CD8-positive, alpha-beta memory T cell (primary cell): ENCODE measurements at regions not wholly inside any gene's neighbourhood (a gene's known extent, or its start where the extent isn't known, plus 50 kb on each side); places are given as distances from the start of the nearest gene placed in this dataset.
"Not testable (repeated sequence)": the region's sequence is repeated elsewhere in the genome, so short reads cannot be mapped to it uniquely, and the experiment has no call there.

Source experiments
- CTCF ChIA-PET: fragments of 350-600 bp; sonication (Branson Sonifier 250); formaldehyde crosslinking; loops from one replicate; lab custom pipeline; 2021; ENCODE audit warnings: antibody characterized with exemption; lab: Charles Lee
- POLR2A ChIA-PET: fragments of 350-600 bp; sonication (Branson Sonifier 250); formaldehyde crosslinking; loops from one replicate; lab custom pipeline; 2021; ENCODE audit warnings: antibody characterized with exemption; lab: Charles Lee
- DNase-seq, 5 donors: peaks; one replicate each; pipeline versions ENCODE4 v3.0.0 to v3.0.0-alpha.2; 2020 to 2022; ENCODE audit warnings: mixed read lengths in 1 of 5
- H3K27ac ChIP-seq: one replicate; pipeline ENCODE4 v1.7.0; 2013; ENCODE audit warnings: low read depth, mild to moderate bottlenecking, low read length, moderate library complexity
- H3K27me3 ChIP-seq: 2 replicates; pipeline ENCODE4 v1.7.0; 2013; ENCODE audit warnings: low read length, mild to moderate bottlenecking; ENCODE audit not compliant: insufficient read depth, poor library complexity, severe bottlenecking
- H3K36me3 ChIP-seq: 2 replicates; pipeline ENCODE4 v1.7.0; 2013; ENCODE audit warnings: mild to moderate bottlenecking, low read length, moderate library complexity; ENCODE audit not compliant: insufficient read depth
- H3K4me1 ChIP-seq: 2 replicates; pipeline ENCODE4 v1.7.0; 2013; ENCODE audit warnings: mild to moderate bottlenecking, low read length, moderate library complexity; ENCODE audit not compliant: insufficient read depth
- H3K4me3 ChIP-seq: 2 replicates; pipeline ENCODE4 v1.7.0; 2013; ENCODE audit warnings: mild to moderate bottlenecking, low read length
- H3K9me3 ChIP-seq: 2 replicates; pipeline ENCODE4 v1.7.0; 2013; ENCODE audit warnings: mild to moderate bottlenecking, low read length
- H3K27ac Mint-ChIP-seq, 8 donors: one replicate each; pipeline ENCODE4 v1.8.0; 2020 to 2021; ENCODE audit warnings: mixed read lengths in 8 of 8, mild to moderate bottlenecking in 6 of 8, inconsistent platforms in 3 of 8, moderate library complexity in 3 of 8
- H3K27me3 Mint-ChIP-seq, 2 donors: one replicate each; pipeline ENCODE4 v1.8.0; 2020 to 2021; ENCODE audit warnings: mixed read lengths in 2 of 2, mild to moderate bottlenecking in 1 of 2, moderate library complexity in 1 of 2
- H3K36me3 Mint-ChIP-seq, 3 donors: one replicate each; pipeline ENCODE4 v1.8.0; 2020 to 2021; ENCODE audit warnings: mixed read lengths in 3 of 3, inconsistent platforms in 1 of 3, mild to moderate bottlenecking in 1 of 3
- H3K4me1 Mint-ChIP-seq, 3 donors: one replicate each; pipeline ENCODE4 v1.8.0; 2020 to 2021; ENCODE audit warnings: mixed read lengths in 3 of 3, inconsistent platforms in 1 of 3, mild to moderate bottlenecking in 1 of 3
- H3K4me3 Mint-ChIP-seq, 7 donors: one replicate each; pipeline ENCODE4 v1.8.0; 2020 to 2021; ENCODE audit warnings: mixed read lengths in 7 of 7, mild to moderate bottlenecking in 6 of 7, moderate library complexity in 4 of 7, inconsistent platforms in 2 of 7
- H3K9me3 Mint-ChIP-seq, 5 donors: one replicate each; pipeline ENCODE4 v1.8.0; 2020 to 2022; ENCODE audit warnings: mixed read lengths in 5 of 5, mild to moderate bottlenecking in 3 of 5, moderate library complexity in 2 of 5, inconsistent platforms in 1 of 5

GRCh38 chr16:29116207-29116606 lies 131.4 kb downstream of the LAT start:
- Mint-ChIP-seq H3K27ac (peak overlapping the region in 5 of 8 donors; percentile 14 to 96 (median 61)), H3K4me1 (peaks cover 50 to 70% (median 54%) of the 10 kb centered on the region in 3 donors), H3K36me3 (peaks cover 3 to 73% (median 17%) of the 10 kb centered on the region in 3 donors)
- H3K4me3 ChIP-seq, CTCF ChIA-PET, H3K27me3 Mint-ChIP-seq, H3K9me3 Mint-ChIP-seq, DNase-seq, H3K36me3 ChIP-seq, POLR2A ChIA-PET, H3K27me3 ChIP-seq, H3K9me3 ChIP-seq, H3K4me3 Mint-ChIP-seq, H3K27ac ChIP-seq: not testable (repeated sequence)
- peaks cover 21% of the 10 kb centered on the region for H3K4me1 ChIP-seq

GRCh38 chr16:29115802-29116141 lies 130.9 kb downstream of the LAT start:
- H3K4me3 ChIP-seq, H3K9me3 ChIP-seq, H3K27ac ChIP-seq, POLR2A ChIA-PET, H3K27me3 Mint-ChIP-seq, H3K9me3 Mint-ChIP-seq, H3K27me3 ChIP-seq, H3K36me3 ChIP-seq, DNase-seq: not testable (repeated sequence)
- H3K4me1 ChIP-seq, result peaks cover 22% of the 10 kb centered on the region
- H3K4me1 Mint-ChIP-seq, result peaks cover 54 to 74% (median 59%) of the 10 kb centered on the region in 3 donors
- peaks cover 5 to 72% (median 17%) of the 10 kb centered on the region in 3 donors for H3K36me3 Mint-ChIP-seq
- peak overlapping the region in 1 of 7 donors; percentile 19 for H3K4me3 Mint-ChIP-seq
- peak overlapping the region in 5 of 8 donors; percentile 14 to 96 (median 87) for H3K27ac Mint-ChIP-seq
- CTCF ChIA-PET, result interaction anchor here (0.7 kb wide), 1 partner anchor 92 kb away, joined by 3 read pairs; no protein-coding TSS in a partner anchor

- Mint-ChIP-seq H3K27ac (peak overlapping the region in 7 of 8 donors; percentile 81 to 96 (median 93)), H3K4me3 (peak overlapping the region in 5 of 7 donors; percentile 19 to 56 (median 46)), H3K4me1 (peaks cover 54 to 77% (median 64%) of the 10 kb centered on the region in 3 donors), H3K36me3 (peaks cover 5 to 76% (median 17%) of the 10 kb centered on the region in 3 donors)
- ChIA-PET CTCF (interaction anchor here (0.7 kb wide), 1 partner anchor 91 kb away, joined by 3 read pairs; no protein-coding TSS in a partner anchor), POLR2A (interaction anchor here (0.5 kb wide), 1 partner anchor 142 kb away, joined by 3 read pairs; no protein-coding TSS in a partner anchor)
- not testable (repeated sequence) for H3K27me3 ChIP-seq, H3K9me3 Mint-ChIP-seq, H3K27me3 Mint-ChIP-seq, H3K4me3 ChIP-seq, H3K9me3 ChIP-seq, H3K27ac ChIP-seq, DNase-seq, H3K36me3 ChIP-seq
- peaks cover 22% of the 10 kb centered on the region for H3K4me1 ChIP-seq
Measured at GRCh38 chr16:29114989-29115801, 130.3 kb downstream of the LAT start.

- H3K27ac Mint-ChIP-seq, result peak overlapping the region in 7 of 8 donors; percentile 77 to 96 (median 90)
- no peak for DNase-seq
- H3K27me3 ChIP-seq, result no peaks in the 10 kb centered on the region
- H3K4me3 ChIP-seq, result no peak overlapping the region
- ChIA-PET CTCF (no interaction called here), POLR2A (interaction anchor here (0.5 kb wide), 1 partner anchor 141 kb away, joined by 3 read pairs; no protein-coding TSS in a partner anchor)
- H3K36me3 Mint-ChIP-seq, result peaks cover 5 to 75% (median 17%) of the 10 kb centered on the region in 3 donors
- H3K9me3 Mint-ChIP-seq, result no peaks in the 10 kb centered on the region
- H3K9me3 ChIP-seq, result no peaks in the 10 kb centered on the region
- H3K4me1 Mint-ChIP-seq, result peaks cover 54 to 77% (median 64%) of the 10 kb centered on the region in 3 donors
- H3K36me3 ChIP-seq, result no peaks in the 10 kb centered on the region
- H3K4me3 Mint-ChIP-seq, result peak overlapping the region in 2 of 7 donors; percentile 19 to 21
- H3K27ac ChIP-seq, result no peak overlapping the region
- peaks cover 22% of the 10 kb centered on the region for H3K4me1 ChIP-seq
- no peaks in the 10 kb centered on the region for H3K27me3 Mint-ChIP-seq
Measured at GRCh38 chr16:29114574-29114973, 129.7 kb downstream of the LAT start.

GRCh38 chr16:29113446-29113845 lies 128.6 kb downstream of the LAT start:
- H3K4me1 ChIP-seq, result peaks cover 22% of the 10 kb centered on the region
- H3K36me3 ChIP-seq, POLR2A ChIA-PET, DNase-seq, H3K27ac ChIP-seq, H3K4me3 ChIP-seq, H3K9me3 ChIP-seq, H3K27me3 Mint-ChIP-seq, H3K27me3 ChIP-seq, CTCF ChIA-PET, H3K9me3 Mint-ChIP-seq: not testable (repeated sequence)
- Mint-ChIP-seq H3K4me3 (peak overlapping the region in 4 of 7 donors; percentile 33 to 66 (median 53)), H3K36me3 (peaks cover 5 to 73% (median 17%) of the 10 kb centered on the region in 3 donors), H3K27ac (peak overlapping the region; percentile 86 to 97 (median 93)), H3K4me1 (peaks cover 51 to 74% (median 64%) of the 10 kb centered on the region in 3 donors)

- Histone ChIP-seq H3K9me3 (no peaks in the 10 kb centered on the region), H3K36me3 (no peaks in the 10 kb centered on the region), H3K4me3 (no peak overlapping the region), H3K4me1 (peaks cover 22% of the 10 kb centered on the region), H3K27ac (no peak overlapping the region), H3K27me3 (no peaks in the 10 kb centered on the region)
- ChIA-PET POLR2A (no interaction called here), CTCF (no interaction called here)
- DNase-seq, result no peak
- Mint-ChIP-seq H3K27ac (peak overlapping the region; percentile 86 to 97 (median 94)), H3K27me3 (no peaks in the 10 kb centered on the region), H3K36me3 (peaks cover 5 to 70% (median 17%) of the 10 kb centered on the region in 3 donors), H3K4me3 (peak overlapping the region in 2 of 7 donors; percentile 59 to 66), H3K4me1 (peaks cover 49 to 69% (median 64%) of the 10 kb centered on the region in 3 donors), H3K9me3 (no peaks in the 10 kb centered on the region)
Measured at GRCh38 chr16:29112755-29113347, 128.0 kb downstream of the LAT start.

GRCh38 chr16:29111901-29112680 lies 127.2 kb downstream of the LAT start:
- CTCF ChIA-PET, H3K4me3 ChIP-seq, H3K27me3 ChIP-seq, H3K36me3 ChIP-seq, H3K9me3 Mint-ChIP-seq, H3K9me3 ChIP-seq, H3K27me3 Mint-ChIP-seq, POLR2A ChIA-PET: not testable (repeated sequence)
- Histone ChIP-seq H3K27ac (peak overlapping the region; percentile 25), H3K4me1 (peaks cover 22% of the 10 kb centered on the region)
- peak overlapping the region in 6 of 7 donors; percentile 4 to 59 (median 15) for H3K4me3 Mint-ChIP-seq
- peak in 1 of 5 donors; percentile 31 for DNase-seq
- H3K4me1 Mint-ChIP-seq, result peaks cover 49 to 65% (median 64%) of the 10 kb centered on the region in 3 donors
- peak overlapping the region; percentile 86 to 97 (median 94) for H3K27ac Mint-ChIP-seq
- H3K36me3 Mint-ChIP-seq, result peaks cover 5 to 70% (median 15%) of the 10 kb centered on the region in 3 donors
